HL-60 (cell line): ENCODE measurements at regions not wholly inside any gene's neighbourhood (a gene's known extent, or its start where the extent isn't known, plus 50 kb on each side); places are given as distances from the start of the nearest gene placed in this dataset.

Experiments used
- DNase-seq, 2 experiments: peaks; one replicate each; pipeline ENCODE4 v3.0.0-alpha.2; 2010 to 2020; ENCODE audit warnings: low read depth in 1 of 2, low spot score in 1 of 2
- H3K27ac ChIP-seq: fragments of 250-450 bp; sonication (Bioruptor Pico); replicated peaks from 2 replicates; pipeline ENCODE4 v1.5.1; 2020; ENCODE audit warnings: mild to moderate bottlenecking, moderate library complexity
- H3K27me3 ChIP-seq: fragments of 250-450 bp; sonication (Bioruptor Pico); 2 replicates; pipeline ENCODE4 v1.5.1; 2021; ENCODE audit warnings: mild to moderate bottlenecking, moderate library complexity; ENCODE audit not compliant: insufficient read depth, poor library complexity, severe bottlenecking
- H3K4me3 ChIP-seq: replicated peaks from 2 replicates; pipeline ENCODE4 v1.5.1; 2011; ENCODE audit warnings: mild to moderate bottlenecking, control low read depth, low read length; ENCODE audit not compliant: insufficient read depth
- CTCF ChIP-seq: IDR thresholded peaks from one replicate; pipeline ENCODE4 v1.5.1; 2011; ENCODE audit warnings: low read length, control low read depth, inconsistent platforms; ENCODE audit not compliant: insufficient read depth
- GABPA ChIP-seq: IDR thresholded peaks from 2 replicates; pipeline ENCODE4 v1.6.1; 2012; ENCODE audit warnings: low read depth
- POLR2AphosphoS5 ChIP-seq: IDR thresholded peaks from 2 replicates; pipeline ENCODE4 v1.6.1; 2012; ENCODE audit warnings: low read depth
- REST ChIP-seq: IDR thresholded peaks from 2 replicates; pipeline ENCODE4 v1.6.1; 2012; ENCODE audit warnings: low read depth; ENCODE audit not compliant: insufficient replicate concordance
- SPI1 ChIP-seq: IDR thresholded peaks from 2 replicates; pipeline ENCODE4 v1.6.1; 2012; ENCODE audit warnings: low read depth, mild to moderate bottlenecking, borderline replicate concordance

- DNase-seq, result no peak
- H3K27me3 ChIP-seq, result peaks cover 7% of the 10 kb centered on the region
These were observed 73.0 kb downstream of the ISG20 start for GRCh38 chr15:88711806-88712205.

GRCh38 chr15:88714782-88715372 lies 76.1 kb downstream of the ISG20 start:
- TF ChIP-seq GABPA (no peak), REST (no peak), POLR2AphosphoS5 (no peak), SPI1 (no peak)
- Histone ChIP-seq H3K27ac (no peak overlapping the region), H3K27me3 (peaks cover 2% of the 10 kb centered on the region), H3K4me3 (no peak overlapping the region)
- no peak for DNase-seq

More at GRCh38 chr15:88711806-88712205, 73.0 kb downstream of the ISG20 start:
- no peak overlapping the region for H3K4me3 ChIP-seq
- no peak overlapping the region for H3K27ac ChIP-seq
- TF ChIP-seq CTCF, result no peak
- TF ChIP-seq POLR2AphosphoS5, result no peak
- TF ChIP-seq GABPA, result no peak

GRCh38 chr15:88716543-88717381 lies 77.9 kb downstream of the ISG20 start:
- no peak overlapping the region for H3K27ac ChIP-seq
- peaks cover 2% of the 10 kb centered on the region for H3K27me3 ChIP-seq
- no peak for DNase-seq
- TF ChIP-seq CTCF (no peak), POLR2AphosphoS5 (no peak), GABPA (no peak), SPI1 (no peak), REST (no peak)
- no peak overlapping the region for H3K4me3 ChIP-seq

GRCh38 chr15:88717382-88718031 lies 78.7 kb downstream of the ISG20 start:
- no peak for TF ChIP-seq SPI1
- no peak for TF ChIP-seq POLR2AphosphoS5
- no peak for TF ChIP-seq REST
- TF ChIP-seq GABPA, result no peak
- no peak for TF ChIP-seq CTCF
- Histone ChIP-seq H3K27me3 (peaks cover 2% of the 10 kb centered on the region), H3K27ac (no peak overlapping the region), H3K4me3 (no peak overlapping the region)
- no peak for DNase-seq
